Fibroblast of skin of right quadriceps (primary cell): ENCODE measurements at regions not wholly inside any gene's neighbourhood (a gene's known extent, or its start where the extent isn't known, plus 50 kb on each side); places are given as distances from the start of the nearest gene placed in this dataset.
"Not testable (repeated sequence)": the region's sequence is repeated elsewhere in the genome, so short reads cannot be mapped to it uniquely, and the experiment has no call there.

Source experiments
- DNase-seq: peaks from one replicate; pipeline ENCODE4 v3.0.0-alpha.2; 2013

GRCh38 chrX:28408017-28408723, 179.1 kb upstream of the IL1RAPL1 start:
- DNase-seq, result no peak

DNA sequence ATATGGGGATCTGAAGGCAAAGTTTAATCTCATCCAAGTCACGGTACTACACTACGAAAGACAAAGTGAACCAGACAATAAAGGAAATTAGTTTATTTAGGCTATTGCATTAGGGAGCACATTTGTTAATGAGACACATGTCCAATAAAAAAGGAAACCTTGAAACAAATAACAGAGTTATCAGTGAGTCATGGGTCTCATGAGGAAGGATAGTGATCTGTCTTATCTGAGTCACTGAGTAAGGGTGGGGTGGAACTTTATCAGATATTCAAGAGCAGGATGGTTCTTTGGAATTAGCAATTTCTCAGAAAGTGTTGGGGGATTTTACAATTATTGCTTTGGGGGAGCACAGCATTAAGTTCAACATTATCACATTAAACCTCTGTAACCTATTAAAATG, 188.9 kb upstream of the IL1RAPL1 start:
- no peak for DNase-seq

- peak; percentile 0 for DNase-seq
Observed at GRCh38 chrX:28391528-28391927, 195.7 kb upstream of the IL1RAPL1 start.

- no peak for DNase-seq
Observed at GRCh38 chrX:28379103-28379502, 208.1 kb upstream of the IL1RAPL1 start.

- DNase-seq, result not testable (repeated sequence)
Observed at GRCh38 chrX:28367649-28368048, 219.6 kb upstream of the IL1RAPL1 start.

- no peak for DNase-seq
Observed at GRCh38 chrX:28351801-28352200, 235.4 kb upstream of the IL1RAPL1 start.

DNA sequence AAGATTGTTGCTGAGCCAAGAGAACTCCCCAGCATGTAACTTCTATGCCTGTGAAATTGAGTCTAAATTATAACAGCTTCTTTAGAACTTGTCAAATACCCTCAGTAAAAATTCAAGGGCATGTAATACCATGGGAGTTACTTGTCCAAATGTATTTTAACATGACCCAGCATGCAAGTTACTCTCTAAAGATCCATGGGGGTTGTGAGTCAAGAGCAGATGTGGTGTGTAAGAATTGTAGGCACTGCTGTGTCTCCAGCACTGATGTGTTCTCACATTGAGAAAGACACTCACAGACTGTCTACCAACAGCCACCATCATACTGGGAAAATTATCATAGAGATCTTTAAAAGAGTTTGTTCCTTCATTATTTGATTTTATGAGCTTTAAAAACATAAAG, 237.4 kb upstream of the IL1RAPL1 start:
- no peak for DNase-seq

DNA sequence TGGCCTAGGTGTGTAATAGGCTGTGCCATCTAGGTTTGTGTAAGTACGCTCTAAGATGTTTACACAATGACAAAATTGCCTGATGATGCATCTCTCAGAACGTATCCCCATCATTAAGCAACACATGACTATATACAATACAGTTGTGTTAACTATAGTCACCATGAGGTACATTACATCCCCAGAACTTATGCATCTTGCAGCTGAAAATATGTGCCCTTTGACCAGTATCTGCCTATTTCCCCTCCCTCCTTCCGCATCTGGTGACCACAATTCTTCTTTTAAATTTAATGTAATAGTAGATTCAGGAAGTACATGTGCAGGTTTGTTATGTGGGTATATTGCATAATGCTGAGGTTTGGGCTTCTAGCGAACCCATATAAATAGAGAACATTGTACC, 239.8 kb upstream of the IL1RAPL1 start:
- no peak for DNase-seq

DNA sequence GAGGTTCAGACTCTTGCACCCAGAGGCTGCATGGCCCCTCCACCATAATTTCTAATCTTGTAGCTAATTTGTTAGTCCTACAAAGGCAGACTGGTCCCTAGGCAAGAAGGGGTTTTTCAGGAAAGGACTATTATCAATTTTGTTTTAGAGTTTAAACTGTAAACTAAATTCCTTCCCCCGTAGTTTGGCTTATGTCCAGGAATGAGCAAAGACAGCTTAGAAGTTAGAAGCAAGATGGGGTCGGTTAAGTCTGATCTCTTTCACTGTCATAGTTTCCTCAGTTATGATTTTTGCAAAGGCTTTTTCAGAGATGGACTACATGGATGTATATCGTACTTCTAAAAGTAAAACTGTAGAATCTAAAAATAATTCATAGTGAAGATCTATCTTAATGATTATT, 258.1 kb upstream of the IL1RAPL1 start:
- no peak for DNase-seq

DNA sequence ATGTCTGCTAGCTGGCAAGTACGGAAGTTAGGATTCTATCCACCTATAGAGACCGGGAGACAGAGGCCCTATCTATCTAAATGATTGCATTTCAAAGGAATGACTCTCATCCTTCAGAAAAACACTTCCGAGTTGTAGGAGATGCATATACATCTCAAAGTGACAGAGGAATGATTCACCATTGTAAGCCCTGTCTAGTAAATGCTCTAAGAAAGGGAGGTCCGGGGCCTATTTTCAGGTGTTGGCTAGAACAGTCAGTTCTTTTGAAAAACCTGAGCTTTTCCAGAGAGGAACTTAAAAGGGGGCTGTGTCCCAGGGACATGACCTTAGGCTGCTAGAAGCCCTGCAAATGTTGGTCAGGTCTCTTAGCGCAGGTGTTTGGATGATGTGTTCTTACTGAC, 262.9 kb upstream of the IL1RAPL1 start:
- DNase-seq, result no peak

- DNase-seq, result no peak
Observed at GRCh38 chrX:28321286-28321685, 266.0 kb upstream of the IL1RAPL1 start.

DNA sequence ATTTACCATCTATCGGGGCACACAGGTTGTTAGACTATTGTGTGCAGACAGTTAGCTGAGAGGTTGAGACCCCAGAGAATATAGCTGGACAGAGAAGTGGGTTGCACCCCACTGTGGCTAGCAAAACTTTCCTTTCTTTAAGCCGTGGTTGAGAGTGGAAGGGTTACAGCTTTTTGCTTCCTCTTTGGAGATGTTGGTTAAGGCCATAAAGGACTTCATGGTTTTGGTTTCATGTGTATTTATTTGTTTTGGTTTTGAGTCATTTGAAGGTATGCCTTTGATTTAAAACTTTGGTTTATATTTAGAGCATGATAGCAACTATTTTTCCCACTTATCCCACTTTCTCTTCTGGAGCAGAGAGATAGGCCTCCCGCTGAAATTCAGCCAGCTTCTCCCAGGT, 274.3 kb upstream of the IL1RAPL1 start:
- no peak for DNase-seq

- no peak for DNase-seq
Observed at GRCh38 chrX:28312259-28312658, 275.0 kb upstream of the IL1RAPL1 start.

- DNase-seq, result no peak
Observed at GRCh38 chrX:28311466-28311865, 275.8 kb upstream of the IL1RAPL1 start.

- no peak for DNase-seq
Observed at GRCh38 chrX:28303486-28303885, 283.8 kb upstream of the IL1RAPL1 start.

DNA sequence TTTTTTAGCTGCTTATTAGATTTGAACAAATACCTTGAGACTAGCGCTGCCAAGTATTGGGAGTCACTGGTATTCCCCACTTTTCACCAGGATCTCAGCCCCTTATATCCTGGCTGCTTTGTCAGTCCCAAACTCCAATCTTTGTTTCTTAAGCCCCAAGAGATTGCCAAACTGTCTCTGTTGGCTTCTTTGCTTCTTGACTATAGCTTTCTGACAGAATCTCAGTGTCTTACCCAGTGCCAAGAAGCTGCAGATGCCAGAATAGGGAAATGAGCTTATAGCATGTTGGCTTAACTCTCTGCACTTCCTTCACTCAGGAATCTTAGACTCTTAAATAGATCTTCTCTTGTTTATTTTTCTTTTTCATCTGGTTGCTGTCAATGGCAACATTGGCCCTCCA, 297.5 kb upstream of the DCAF8L1 start:
- no peak for DNase-seq

- DNase-seq, result no peak
Observed at GRCh38 chrX:28278251-28278650, 297.0 kb upstream of the DCAF8L1 start.

DNA sequence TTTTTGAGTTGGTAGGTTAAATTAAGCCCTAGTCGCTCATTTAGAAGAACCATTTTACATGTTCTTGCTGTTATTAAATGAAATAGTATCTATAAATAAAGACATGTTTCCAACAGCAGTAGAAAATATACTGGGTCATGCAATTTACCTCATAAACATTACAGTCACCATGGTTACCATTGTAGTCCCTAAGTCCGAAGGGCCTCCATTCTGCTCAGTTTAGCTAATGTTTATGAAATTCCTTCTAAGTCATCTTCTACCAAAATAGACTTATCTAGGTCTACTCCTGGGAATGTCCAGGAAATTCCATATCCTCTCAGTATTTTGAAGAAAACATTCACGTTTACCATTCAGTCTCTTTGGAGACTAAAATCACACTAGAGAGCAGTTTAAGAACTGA, 292.5 kb upstream of the DCAF8L1 start:
- no peak for DNase-seq

DNA sequence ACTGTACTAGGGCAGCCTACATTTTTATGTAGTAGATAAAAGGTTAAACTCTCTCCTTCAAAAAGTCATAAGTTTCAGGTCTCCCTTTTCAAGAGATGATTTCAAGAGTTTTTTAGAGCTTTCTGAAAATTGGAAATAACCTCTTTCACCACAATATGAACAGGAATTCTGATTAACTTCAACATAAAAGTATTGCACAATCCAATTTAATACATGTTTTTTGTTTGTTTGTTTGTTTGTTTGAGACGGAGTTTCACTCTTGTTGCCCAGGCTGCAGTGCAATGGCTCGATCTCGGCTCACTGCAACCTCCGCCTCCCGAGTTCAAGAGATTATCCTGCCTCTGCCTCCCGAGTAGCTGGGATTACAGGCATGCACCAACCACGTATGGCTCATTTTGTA, 265.4 kb upstream of the DCAF8L1 start:
- DNase-seq, result no peak

- DNase-seq, result no peak
Observed at GRCh38 chrX:28229217-28229616, 248.0 kb upstream of the DCAF8L1 start.

GRCh38 chrX:28225513-28225912, 244.3 kb upstream of the DCAF8L1 start:
- no peak for DNase-seq

- DNase-seq, result no peak
Observed at GRCh38 chrX:28223991-28224390, 242.7 kb upstream of the DCAF8L1 start.

DNA sequence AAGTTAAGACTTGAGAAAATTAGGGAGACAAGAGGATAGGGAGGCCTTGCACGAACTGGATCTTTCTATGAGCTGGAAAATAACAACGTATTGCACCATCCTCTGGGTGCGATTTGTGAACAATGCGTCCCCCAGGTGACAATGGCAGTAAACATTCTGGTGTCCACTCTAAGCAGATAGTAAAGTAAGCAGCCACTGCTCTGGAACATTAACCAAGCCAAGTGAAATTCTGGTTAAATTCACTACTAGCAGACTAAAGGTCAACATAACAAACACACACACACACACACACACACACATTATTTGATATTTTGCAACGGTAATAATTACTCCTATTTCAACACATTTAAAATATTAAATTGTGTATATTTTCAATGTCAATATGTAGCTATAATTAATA, 242.2 kb upstream of the DCAF8L1 start:
- no peak for DNase-seq

DNA sequence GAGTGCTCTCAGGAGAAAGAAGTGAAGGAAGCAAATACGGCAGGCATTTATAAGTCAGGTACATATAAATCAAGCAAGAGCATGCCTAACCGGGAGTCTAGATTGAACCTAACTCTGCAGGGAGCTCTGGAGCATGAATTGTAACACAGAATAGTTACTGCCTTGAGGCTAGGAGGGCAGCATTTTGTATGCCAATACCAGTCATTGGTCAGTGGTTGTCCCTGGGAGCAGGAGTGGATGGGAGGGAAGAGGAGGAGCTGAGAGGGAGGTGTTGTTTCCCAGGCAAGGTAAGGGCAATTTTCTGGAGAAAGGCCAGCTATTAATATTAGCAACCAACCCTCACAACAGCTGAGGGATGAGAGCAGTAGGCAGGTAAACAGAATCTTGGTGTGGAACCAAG, 224.7 kb upstream of the DCAF8L1 start:
- DNase-seq, result no peak

DNA sequence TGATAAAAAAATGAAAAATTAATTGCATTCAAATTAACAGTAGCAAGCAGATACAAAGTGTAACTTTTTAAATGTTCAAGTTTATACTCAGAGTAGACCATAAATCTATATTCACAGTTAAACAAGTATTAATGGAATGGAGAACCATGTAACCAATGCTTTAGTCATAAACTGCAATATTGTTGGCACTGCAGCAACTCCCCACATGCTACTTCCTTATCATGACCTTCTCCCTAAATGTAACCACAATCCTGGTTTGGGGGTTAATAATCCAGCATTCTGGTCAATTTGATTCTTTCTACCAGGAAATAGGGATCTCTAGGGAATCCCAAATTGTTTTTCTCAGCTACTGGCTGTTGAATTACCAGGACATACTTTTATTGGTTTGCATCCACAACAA, 223.9 kb upstream of the DCAF8L1 start:
- DNase-seq, result peak; percentile 1

DNA sequence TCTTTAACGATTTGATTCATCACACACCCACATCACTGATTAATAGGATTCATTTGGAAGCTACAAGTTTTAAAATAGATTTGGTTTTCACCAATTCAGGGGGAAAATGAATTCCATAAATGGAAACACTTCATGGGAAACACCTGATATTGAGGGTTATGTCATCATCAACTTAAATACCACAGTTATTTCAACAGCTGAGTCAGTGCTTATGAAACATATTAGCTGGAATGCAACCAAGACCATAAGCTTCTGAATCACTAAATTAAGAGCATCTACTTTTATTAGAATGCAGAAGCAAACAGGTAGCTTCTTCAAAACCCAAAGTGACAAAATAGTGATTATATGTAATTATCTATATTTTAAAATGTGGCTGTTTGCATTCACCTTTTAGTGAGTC, 207.8 kb upstream of the DCAF8L1 start:
- peak; percentile 67 for DNase-seq
